K562 (cell line): ENCODE measurements at regions not wholly inside any gene's neighbourhood (a gene's known extent, or its start where the extent isn't known, plus 50 kb on each side); places are given as distances from the start of the nearest gene placed in this dataset.
A peak's percentile ranks its signal among the peaks of the same experiment; 100 is the strongest.

Experiments
- ATAC-seq: fragments of 200-7000 bp; cut with Tn5 transposase; 3 replicates; pipeline ENCODE4 v1.9.1; 2020; ENCODE audit warnings: moderate library complexity
- BruUV-seq: library from RNA; stranded (reverse); fragments of 400-500 nt; replicated peaks from 2 replicates; lab custom pipeline; 2021; lab: Mats Ljungman, UMichigan
- CTCF ChIA-PET: fragments of 300-600 bp; formaldehyde crosslinking; extraction: SDS; loops from one replicate; lab custom pipeline; 2021; ENCODE audit warnings: low intra/inter-chr PET ratio; lab: Yijun Ruan, JAX
- POLR2A ChIA-PET: fragments of 300-600, 350-650 bp; sonication (Branson Sonifier 250); formaldehyde crosslinking; extraction: SDS; loops from one replicate; lab custom pipeline; 2021; ENCODE audit warnings: antibody characterized with exemption, inconsistent platforms; lab: Yijun Ruan, JAX
- DNase-seq, 4 experiments: peaks; one replicate each; pipeline versions ENCODE4 v3.0.0 to v3.0.0-alpha.2; 2011 to 2018; ENCODE audit warnings: low spot score in 3 of 4, mixed read lengths in 3 of 4; ENCODE audit errors: extremely low read depth in 1 of 4
- FAIRE-seq: peaks from 2 replicates; lab custom pipeline; 2011; peaks lifted over from hg19 to GRCh38; lab: Jason Lieb, UNC
- H2AFZ ChIP-seq: 2 replicates; pipeline ENCODE4 v1.6.0; 2011; ENCODE audit warnings: low read depth, low read length, control low read depth, inconsistent platforms
- H3K27ac ChIP-seq: fragments of 200-600 bp; 3 replicates; pipeline ENCODE4 v1.8.0; 2011; ENCODE audit warnings: low read depth, mild to moderate bottlenecking, control low read depth, inconsistent platforms, low read length, moderate library complexity, mixed read lengths; ENCODE audit errors: extremely low read depth
- H3K27me3 ChIP-seq, 2 experiments: fragments of 300-600 bp in 1 of 2; 2 replicates in 1 of 2; 3 replicates in 1 of 2; pipeline versions ENCODE4 v1.6.0 to v1.8.0; 2011; ENCODE audit warnings: inconsistent platforms in 2 of 2, low read length in 2 of 2, mild to moderate bottlenecking in 1 of 2, mixed read lengths in 1 of 2, moderate library complexity in 1 of 2; ENCODE audit not compliant: control insufficient read depth in 2 of 2, insufficient read depth in 2 of 2
- H3K36me3 ChIP-seq: fragments of 300-600 bp; 3 replicates; pipeline ENCODE4 v1.8.0; 2011; ENCODE audit warnings: mild to moderate bottlenecking, low read length, inconsistent platforms; ENCODE audit not compliant: control insufficient read depth, insufficient read depth
- H3K4me1 ChIP-seq, 2 experiments: fragments of 200-600 bp in 1 of 2; replicated peaks in 1 of 2; 2 replicates in 1 of 2; 3 replicates in 1 of 2; pipeline versions ENCODE4 v1.5.1 to v1.8.0; 2011; ENCODE audit warnings: inconsistent platforms in 2 of 2, low read length in 2 of 2, mild to moderate bottlenecking in 1 of 2, mixed read lengths in 1 of 2, moderate library complexity in 1 of 2; ENCODE audit not compliant: control insufficient read depth in 2 of 2, insufficient read depth in 2 of 2
- H3K4me2 ChIP-seq: 2 replicates; pipeline ENCODE4 v1.6.1; 2011; ENCODE audit warnings: low read length, control low read depth, inconsistent platforms, mixed read lengths; ENCODE audit not compliant: insufficient read depth
- H3K4me3 ChIP-seq: fragments of 200-600 bp; sonication (generic), shearing (Covaris generic); 2 replicates; pipeline ENCODE4 v1.5.1; 2016; ENCODE audit warnings: control low read depth, inconsistent platforms
- H3K79me2 ChIP-seq: fragments of 200-600 bp; 3 replicates; pipeline ENCODE4 v1.8.0; 2011; ENCODE audit warnings: low read length, inconsistent platforms; ENCODE audit not compliant: control insufficient read depth, insufficient read depth
- H3K9ac ChIP-seq, 2 experiments: 2 replicates each; pipeline versions ENCODE4 v1.6.0 to v1.6.1; 2011; ENCODE audit warnings: low read depth in 2 of 2, low read length in 2 of 2, control low read depth in 1 of 2, inconsistent platforms in 1 of 2, mild to moderate bottlenecking in 1 of 2, mixed read lengths in 1 of 2; ENCODE audit not compliant: insufficient read depth in 1 of 2
- H3K9me1 ChIP-seq: one replicate; pipeline ENCODE4 v1.6.0; 2011; ENCODE audit warnings: inconsistent platforms, mild to moderate bottlenecking, low read length, moderate library complexity; ENCODE audit not compliant: control insufficient read depth, insufficient read depth
- H3K9me3 ChIP-seq: replicated peaks from 2 replicates; pipeline ENCODE4 v1.5.1; 2011; ENCODE audit warnings: low read depth, low read length, inconsistent platforms; ENCODE audit not compliant: control insufficient read depth, insufficient read depth
- H4K20me1 ChIP-seq: replicated peaks from 2 replicates; pipeline ENCODE4 v1.6.1; 2011; ENCODE audit warnings: low read length, inconsistent platforms, mixed read lengths; ENCODE audit not compliant: control insufficient read depth, insufficient read depth
- CBFA2T3 ChIP-seq: fragments of 450-650 bp; IDR thresholded peaks from 2 replicates; pipeline ENCODE4 v1.6.1; 2017
- CEBPB ChIP-seq: fragments of 450-650 bp; IDR thresholded peaks from 2 replicates; pipeline ENCODE4 v1.6.1; 2016; ENCODE audit warnings: missing genetic modification characterization, missing compliant biosample characterization
- CEBPG ChIP-seq, 3 experiments: fragments of 200-800 bp in 1 of 3; sonication (Bioruptor generic) in 1 of 3; sonication (generic) in 1 of 3; formaldehyde crosslinking in 1 of 3; IDR thresholded peaks in 2 of 3; conservative IDR thresholded peaks in 1 of 3; 2 replicates each; pipeline versions ENCODE4 v1.6.1 to v1.8.0; 2016 to 2022; ENCODE audit warnings: missing compliant biosample characterization in 2 of 3, missing genetic modification characterization in 2 of 3, mild to moderate bottlenecking in 1 of 3, missing genetic modification reagents in 1 of 3
- CTCFL ChIP-seq: IDR thresholded peaks from 2 replicates; pipeline ENCODE4 v1.6.1; 2011; ENCODE audit warnings: borderline replicate concordance, low read depth, mild to moderate bottlenecking, moderate library complexity, low read length; ENCODE audit not compliant: insufficient read depth, poor library complexity, severe bottlenecking
- GATAD2A ChIP-seq: fragments of 450-650 bp; IDR thresholded peaks from 2 replicates; pipeline ENCODE4 v1.6.1; 2017
- KAT2B ChIP-seq: IDR thresholded peaks from one replicate; pipeline ENCODE4 v1.6.1; 2012; ENCODE audit warnings: low read depth, mild to moderate bottlenecking, control low read depth, inconsistent platforms, low read length, moderate library complexity
- MAX ChIP-seq: sonication (generic); formaldehyde crosslinking; IDR thresholded peaks from 2 replicates; pipeline ENCODE4 v1.9.0; 2022; ENCODE audit warnings: mild to moderate bottlenecking, missing genetic modification reagents
- NFIC ChIP-seq: fragments of 450-650 bp; IDR thresholded peaks from 2 replicates; pipeline ENCODE4 v1.6.1; 2017; ENCODE audit warnings: mild to moderate bottlenecking, inconsistent platforms
- NRF1 ChIP-seq, 2 experiments: fragments of 450-650 bp; IDR thresholded peaks in 1 of 2; conservative IDR thresholded peaks in 1 of 2; 2 replicates each; pipeline ENCODE4 v1.6.1; 2014; ENCODE audit warnings: mild to moderate bottlenecking in 2 of 2
- PHTF2 ChIP-seq: fragments of 250-450 bp; sonication (Bioruptor Pico); IDR thresholded peaks from 2 replicates; pipeline ENCODE4 v1.5.0; 2021; ENCODE audit warnings: mild to moderate bottlenecking
- RB1 ChIP-seq: fragments of 450-650 bp; IDR thresholded peaks from 2 replicates; pipeline ENCODE4 v1.6.1; 2017; ENCODE audit warnings: low read depth, mild to moderate bottlenecking
- SNRNP70 ChIP-seq: fragments of 200-400 bp; formaldehyde crosslinking; optimal IDR thresholded peaks from 2 replicates; pipeline ENCODE3; 2017; ENCODE audit warnings: low read depth, low read length
- TEAD1 ChIP-seq, 2 experiments: fragments of 450-650 bp in 1 of 2; sonication (generic) in 1 of 2; formaldehyde crosslinking; IDR thresholded peaks; 2 replicates each; pipeline versions ENCODE4 v1.4.0 to v1.8.0; 2020 to 2022; ENCODE audit warnings: mild to moderate bottlenecking in 2 of 2, missing genetic modification reagents in 1 of 2
- THAP12 ChIP-seq: fragments of 250-450 bp; sonication (Bioruptor Pico); IDR thresholded peaks from 2 replicates; pipeline ENCODE4 v1.9.0; 2021; ENCODE audit warnings: mild to moderate bottlenecking, inconsistent platforms
- ZC3H4 ChIP-seq: sonication (generic); formaldehyde crosslinking; IDR thresholded peaks from 2 replicates; pipeline ENCODE4 v1.9.0; 2021; ENCODE audit warnings: missing genetic modification reagents, borderline replicate concordance
- ZKSCAN1 ChIP-seq: fragments of 150-350 bp; IDR thresholded peaks from 2 replicates; pipeline ENCODE4 v1.6.1; 2016; ENCODE audit warnings: low read depth, low read length
- ZNF174 ChIP-seq: fragments of 250-450 bp; sonication (Bioruptor Pico); IDR thresholded peaks from 2 replicates; pipeline ENCODE4 v1.4.0; 2020; ENCODE audit warnings: mild to moderate bottlenecking
- ZNF280A ChIP-seq: fragments of 450-650 bp; IDR thresholded peaks from 2 replicates; pipeline ENCODE4 v1.6.1; 2018; ENCODE audit warnings: mild to moderate bottlenecking, low read depth; ENCODE audit not compliant: partially characterized antibody
- WGBS: fragments of 100-300 bp; shearing (Covaris generic); methylation state at CpG from one replicate; pipeline ENCODE4 v1.1.6; 2016; ENCODE audit warnings: low coverage, mixed read lengths; ENCODE audit not compliant: insufficient coverage; ENCODE audit errors: missing lambda C conversion rate; 5-methylcytosine and 5-hydroxymethylcytosine counted together
- in situ Hi-C: fragments of 300-500 bp; cut with MboI; formaldehyde crosslinking; loops from 4 replicates; pipeline ENCODE4 v1.15.0; 2018; ENCODE audit warnings: inconsistent platforms, mixed read lengths
- intact Hi-C: fragments of 100-400 bp; cut with micrococcal nuclease; formaldehyde crosslinking; loops from 2 replicates; pipeline ENCODE4 v1.14.2; 2022

GRCh38 chr13:60720590-60720989 lies 323.6 kb downstream of the TDRD3 start (continued):
- TF ChIP-seq NRF1 (conservative IDR thresholded peaks at IDR 0.05 in 1 of 2, IDR thresholded peaks at IDR 0.05 in 1 of 2), result no peak
- no peak for TF ChIP-seq NFIC
- TF ChIP-seq PHTF2 (CRISPR knock-in tag), result no peak
- TF ChIP-seq RB1, result no peak
- no peak for TF ChIP-seq ZC3H4
- TF ChIP-seq THAP12, result no peak
- TF ChIP-seq KAT2B, result no peak
- no peak for TF ChIP-seq ZNF174 (CRISPR knock-in tag)
- TF ChIP-seq CBFA2T3, result no peak

- Histone ChIP-seq H3K9me3 (no peaks in the 10 kb centered on the region), H3K36me3 (no peaks in the 10 kb centered on the region), H3K9me1 (no peaks in the 10 kb centered on the region), H4K20me1 (no peaks in the 10 kb centered on the region), H3K4me2 (no peak overlapping the region), H3K79me2 (no peaks in the 10 kb centered on the region), H3K27me3 (no peaks in the 10 kb centered on the region), H3K27ac (no peak overlapping the region), H2AFZ (no peak overlapping the region), H3K4me3 (no peak overlapping the region), H3K4me1 (no peaks in the 10 kb centered on the region), H3K9ac (no peak overlapping the region)
- 0% methylated on average over 2 of the region's 2 CpGs for WGBS
- FAIRE-seq (no peak), DNase-seq (no peak), ATAC-seq (no peak)
- intact Hi-C loops, result no loop called here
- POLR2A ChIA-PET, result no interaction called here
- in situ Hi-C loops, result no loop called here
- CTCF ChIA-PET, result no interaction called here
- no TSS peak for BruUV-seq
- no peak for TF ChIP-seq TEAD1 (CRISPR knock-in tag; IDR thresholded peaks at IDR 0.05)
- no peak for TF ChIP-seq ZNF280A
- no peak for TF ChIP-seq MAX (CRISPR knock-in tag)
- TF ChIP-seq ZKSCAN1, result no peak
- TF ChIP-seq CEBPB (tag), result peak; percentile 78
- TF ChIP-seq CTCFL, result no peak
- no peak for TF ChIP-seq GATAD2A
- TF ChIP-seq SNRNP70, result no peak
- TF ChIP-seq CEBPG (CRISPR knock-in tag; IDR thresholded peaks at IDR 0.05), result no peak
- peak; percentile 47 to 94; a peak in 2 of 4 replicates for TF ChIP-seq CEBPG (tag; conservative IDR thresholded peaks at IDR 0.05 in 1 of 2, IDR thresholded peaks at IDR 0.05 in 1 of 2)
Observed at GRCh38 chr13:60716313-60716712, 319.3 kb downstream of the TDRD3 start.
